Suppressor macrophage treated with lipopolysaccharide for 4 hours (primary cell): ENCODE measurements at regions not wholly inside any gene's neighbourhood (a gene's known extent, or its start where the extent isn't known, plus 50 kb on each side); places are given as distances from the start of the nearest gene placed in this dataset.
"Not testable (repeated sequence)": the region's sequence is repeated elsewhere in the genome, so short reads cannot be mapped to it uniquely, and the experiment has no call there.

ENCODE experiments used
- DNase-seq: peaks from one replicate; pipeline ENCODE4 v3.0.0-alpha.2; 2020

- not testable (repeated sequence) for DNase-seq
Observed at GRCh38 chr19:28116379-28116778, 1096.6 kb downstream of the UQCRFS1 start.

DNA sequence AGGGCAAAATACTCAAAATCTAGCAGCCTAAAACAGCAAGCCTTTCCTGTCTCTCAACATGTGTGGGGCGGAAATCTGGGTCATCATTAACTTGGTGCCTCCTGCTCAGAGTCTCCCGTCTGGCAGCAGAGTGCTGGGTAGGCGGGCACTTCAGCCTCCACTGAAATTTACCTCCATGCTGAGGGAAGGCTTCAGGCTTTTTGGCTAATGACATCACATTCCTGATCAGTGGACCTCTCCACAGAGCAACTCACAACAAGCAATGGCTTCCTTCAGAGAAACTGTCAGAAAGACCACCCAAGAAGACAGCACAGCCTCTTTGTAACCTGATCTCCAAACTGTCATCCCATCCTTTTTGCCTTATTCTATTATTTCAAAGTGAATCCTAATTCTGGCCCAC, 1109.0 kb downstream of the UQCRFS1 start:
- no peak for DNase-seq

DNA sequence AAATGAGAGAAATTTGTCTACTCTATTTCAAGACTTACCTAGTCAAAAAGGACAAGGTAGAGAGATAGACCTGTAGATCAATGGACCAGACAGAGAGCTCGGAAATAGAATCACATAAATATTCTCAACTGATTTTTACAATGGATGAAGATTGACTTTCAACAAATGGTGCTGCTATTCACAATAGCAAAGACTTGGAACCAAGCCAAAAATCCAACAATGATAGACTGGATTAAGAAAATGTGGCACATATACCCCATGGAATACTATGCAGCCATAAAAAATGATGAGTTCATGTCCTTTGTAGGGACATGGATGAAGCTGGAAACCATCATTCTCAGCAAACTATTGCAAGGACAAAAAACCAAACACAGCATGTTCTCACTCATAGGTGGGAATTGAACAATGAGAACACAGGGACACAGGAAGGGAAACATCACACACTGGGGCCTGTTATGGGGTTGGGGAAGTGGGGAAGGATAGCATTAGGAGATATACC, 1128.2 kb downstream of the UQCRFS1 start:
- DNase-seq: not testable (repeated sequence)

GRCh38 chr19:28076628-28077027, 1136.3 kb downstream of the UQCRFS1 start:
- no peak for DNase-seq

GRCh38 chr19:28075229-28075628, 1137.7 kb downstream of the UQCRFS1 start:
- no peak for DNase-seq

DNA sequence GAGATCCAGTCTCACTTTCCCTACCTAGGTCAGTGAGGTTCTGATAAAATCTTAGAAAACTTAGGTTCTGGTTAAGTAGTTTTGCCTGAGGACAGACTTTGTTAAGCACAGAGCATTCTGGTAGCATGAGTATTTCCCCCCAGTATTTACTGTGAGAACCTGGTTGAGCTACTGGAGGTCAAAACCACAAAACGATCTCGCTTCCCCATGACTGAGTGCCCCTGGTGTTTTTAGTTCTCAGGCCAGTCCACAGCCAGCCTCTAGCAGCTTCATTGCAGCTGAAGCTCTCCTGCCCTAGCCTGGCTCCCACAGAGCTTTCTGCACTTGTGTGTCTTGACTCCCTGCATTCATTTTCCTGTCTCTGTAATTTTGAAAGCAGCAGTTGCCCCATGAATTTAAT, 1138.2 kb downstream of the UQCRFS1 start:
- DNase-seq: no peak

DNA sequence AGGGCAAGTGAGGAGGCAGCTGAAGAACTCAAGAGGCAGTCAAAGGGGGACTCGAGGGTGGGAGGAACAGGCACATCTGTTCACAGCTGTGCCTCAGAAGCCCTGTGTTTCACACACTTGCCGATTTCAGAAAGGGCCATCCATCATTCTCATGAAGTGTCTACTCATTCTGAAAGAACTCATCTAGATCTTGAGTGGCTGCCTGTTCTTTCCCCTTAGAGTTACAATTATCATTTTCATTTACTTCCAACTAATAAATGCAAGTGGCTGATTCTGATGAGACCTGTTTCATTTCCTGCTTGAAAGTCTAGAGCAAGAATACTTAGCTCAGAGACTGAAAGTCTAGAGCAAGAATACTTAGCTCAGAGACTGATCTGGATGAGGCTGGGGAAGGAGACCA, 1145.1 kb downstream of the UQCRFS1 start:
- no peak for DNase-seq

GRCh38 chr19:28066988-28067387, 1146.0 kb downstream of the UQCRFS1 start:
- no peak for DNase-seq

- no peak for DNase-seq
Observed at GRCh38 chr19:28066161-28066560, 1146.8 kb downstream of the UQCRFS1 start.

DNA sequence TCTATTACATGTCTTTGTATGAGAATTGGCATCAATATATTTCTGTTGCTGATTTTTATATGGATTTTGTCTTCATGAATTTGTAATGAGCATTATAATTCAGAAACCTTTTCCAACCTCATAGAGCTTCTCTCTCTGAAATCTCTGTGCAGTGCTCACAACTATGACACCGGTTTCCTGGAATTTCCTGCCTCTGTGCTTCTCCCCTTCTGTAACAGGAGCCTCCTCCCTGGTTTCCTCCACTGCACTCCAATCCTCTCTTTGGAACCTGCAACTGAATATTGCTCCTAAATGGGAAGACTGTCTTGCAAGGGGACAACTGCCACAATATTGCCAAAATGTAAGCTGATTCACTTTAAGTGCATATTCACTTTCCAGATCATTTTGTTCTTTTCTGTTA, 1147.9 kb downstream of the UQCRFS1 start:
- DNase-seq: no peak

DNA sequence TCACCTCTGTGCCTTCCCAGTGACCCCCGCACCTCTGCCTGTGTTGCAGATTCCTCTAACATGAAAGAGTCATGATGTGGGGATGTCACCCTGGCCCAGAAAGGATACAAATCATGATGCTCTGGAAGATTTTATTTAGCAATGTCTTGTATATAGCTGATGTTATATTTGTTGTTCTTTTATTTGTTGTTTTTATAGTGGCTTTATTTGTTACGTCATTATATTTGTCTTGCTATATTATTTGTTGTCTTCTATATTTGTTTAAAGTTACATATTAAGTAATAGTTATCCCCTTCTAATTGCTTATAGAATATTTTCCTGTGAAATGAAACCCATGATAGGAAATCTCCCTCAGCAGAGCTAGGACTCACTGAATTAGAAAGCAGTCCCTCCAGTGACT, 1149.2 kb downstream of the UQCRFS1 start:
- DNase-seq: no peak

GRCh38 chr19:28061111-28061510, 1151.8 kb downstream of the UQCRFS1 start:
- DNase-seq: no peak

- DNase-seq: not testable (repeated sequence)
Observed at GRCh38 chr19:28057026-28057425, 1155.9 kb downstream of the UQCRFS1 start.

- no peak for DNase-seq
Observed at GRCh38 chr19:28051047-28051446, 1161.9 kb downstream of the UQCRFS1 start.

GRCh38 chr19:28049875-28050274, 1163.1 kb downstream of the UQCRFS1 start:
- DNase-seq: no peak

GRCh38 chr19:28046932-28047331, 1166.0 kb downstream of the UQCRFS1 start:
- DNase-seq: no peak

DNA sequence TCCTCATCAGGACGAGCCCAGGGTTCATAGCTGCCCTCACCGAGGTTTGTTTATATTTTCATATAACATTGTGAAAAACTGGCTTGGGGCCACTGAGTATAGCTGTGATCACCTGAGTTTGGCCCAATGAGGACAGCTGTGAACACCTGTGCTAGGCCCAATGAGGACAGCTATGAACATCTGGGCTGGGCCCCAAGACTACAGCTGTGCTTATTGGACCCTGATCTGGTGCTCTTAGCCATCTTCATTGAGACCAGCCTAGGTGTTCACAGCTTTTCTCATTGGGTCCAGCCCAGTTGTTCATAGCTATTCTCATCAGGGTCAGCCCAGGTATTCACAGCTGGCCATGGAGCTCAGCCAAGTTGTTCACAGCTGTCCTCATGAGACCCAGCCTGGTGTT, 1167.3 kb downstream of the UQCRFS1 start:
- DNase-seq: no peak

DNA sequence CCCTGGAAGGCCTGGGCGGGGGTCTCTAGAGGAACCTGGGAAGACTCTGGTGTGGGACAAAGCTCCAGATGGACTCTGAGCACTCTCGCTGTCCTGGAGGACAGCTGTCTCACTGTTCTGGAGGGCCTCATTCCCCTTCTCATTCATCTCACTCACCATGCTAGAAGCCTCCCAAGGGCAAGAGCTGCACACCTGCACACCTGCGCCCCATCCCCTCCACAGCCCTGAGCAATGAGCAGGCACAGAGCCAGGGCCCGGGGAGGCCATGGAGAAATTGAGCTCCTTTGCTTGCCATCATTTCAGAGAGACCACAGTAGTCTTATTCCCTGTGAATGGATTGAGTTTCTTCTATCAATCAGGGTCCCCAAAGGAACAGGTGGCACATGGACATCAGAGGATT, 1168.5 kb downstream of the UQCRFS1 start:
- DNase-seq: no peak

DNA sequence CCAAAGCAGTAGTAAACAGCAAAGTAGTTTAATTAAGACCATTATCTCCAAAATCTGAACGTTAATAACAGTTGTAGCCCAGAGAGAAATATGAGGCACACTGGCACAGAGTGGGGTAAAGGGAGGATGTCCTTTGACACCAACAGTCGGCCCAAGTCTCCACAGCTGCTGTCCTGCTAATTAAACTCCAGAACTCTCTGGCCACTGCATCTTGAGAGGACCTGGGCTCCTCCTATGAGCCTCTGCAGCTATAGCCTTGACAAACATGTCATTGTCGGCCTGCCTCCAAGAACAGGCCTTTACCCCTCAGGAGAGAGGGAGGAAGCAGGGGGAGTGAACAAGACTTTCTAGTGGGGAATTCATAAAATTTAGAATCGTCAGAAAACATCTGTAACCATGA, 1170.4 kb downstream of the UQCRFS1 start:
- DNase-seq: no peak

- no peak for DNase-seq
Observed at GRCh38 chr19:28039677-28040381, 1173.1 kb downstream of the UQCRFS1 start.

DNA sequence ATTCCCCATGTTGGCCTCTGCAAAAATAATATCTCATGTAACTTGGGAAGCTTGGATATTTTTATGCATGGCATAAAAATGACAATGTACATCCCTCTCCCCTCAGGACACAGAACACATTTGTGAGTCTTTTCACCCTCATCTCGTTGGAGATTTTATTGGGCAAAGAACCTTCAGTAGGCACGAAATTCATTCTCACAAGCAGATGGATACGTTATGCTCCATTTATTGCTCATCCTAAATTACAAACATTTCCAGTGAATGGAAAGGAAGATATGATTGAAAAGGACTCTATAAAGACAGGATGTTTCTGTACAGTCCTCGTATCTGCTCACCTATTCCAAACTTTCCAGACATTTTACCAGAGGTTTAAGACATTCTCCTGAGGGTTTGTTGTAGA, 1175.8 kb downstream of the UQCRFS1 start:
- DNase-seq: no peak

DNA sequence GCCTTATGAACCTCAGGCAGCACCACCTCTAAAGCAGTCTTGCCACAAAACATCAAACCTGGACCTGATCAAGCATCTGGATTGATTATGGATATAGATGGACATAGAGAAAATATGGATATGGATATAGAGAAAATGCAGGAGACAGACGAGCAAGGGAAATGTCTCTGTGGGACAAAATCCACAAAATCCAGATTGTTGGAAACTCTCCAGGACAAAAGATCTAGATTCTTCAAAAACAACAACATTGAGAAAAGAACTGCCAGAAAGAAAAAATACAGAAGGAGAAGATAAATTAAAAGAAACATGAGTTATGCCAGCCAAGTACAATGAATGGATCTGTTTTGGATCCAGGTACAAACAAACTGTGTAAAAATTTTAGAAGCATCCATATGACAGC, 1176.5 kb downstream of the UQCRFS1 start:
- no peak for DNase-seq

DNA sequence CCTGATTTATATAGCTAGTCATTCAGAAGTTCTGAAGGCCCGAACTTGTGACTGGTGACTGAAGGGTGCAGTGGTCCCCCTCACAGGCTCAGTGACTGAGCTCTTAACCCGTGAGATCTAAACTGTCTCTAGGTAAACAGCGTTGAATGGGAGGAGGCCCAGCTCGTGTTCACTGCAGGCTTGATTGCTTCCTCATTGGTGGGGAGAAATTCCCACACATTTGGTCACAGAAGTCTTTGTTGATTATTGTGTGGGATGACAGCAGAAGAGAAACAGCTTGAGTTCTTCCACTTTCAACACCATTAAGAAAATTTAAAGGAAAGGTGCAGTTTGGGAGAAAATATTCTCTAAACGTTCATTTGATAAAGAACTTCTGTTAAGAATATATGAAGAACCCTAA, 1178.0 kb downstream of the UQCRFS1 start:
- no peak for DNase-seq

DNA sequence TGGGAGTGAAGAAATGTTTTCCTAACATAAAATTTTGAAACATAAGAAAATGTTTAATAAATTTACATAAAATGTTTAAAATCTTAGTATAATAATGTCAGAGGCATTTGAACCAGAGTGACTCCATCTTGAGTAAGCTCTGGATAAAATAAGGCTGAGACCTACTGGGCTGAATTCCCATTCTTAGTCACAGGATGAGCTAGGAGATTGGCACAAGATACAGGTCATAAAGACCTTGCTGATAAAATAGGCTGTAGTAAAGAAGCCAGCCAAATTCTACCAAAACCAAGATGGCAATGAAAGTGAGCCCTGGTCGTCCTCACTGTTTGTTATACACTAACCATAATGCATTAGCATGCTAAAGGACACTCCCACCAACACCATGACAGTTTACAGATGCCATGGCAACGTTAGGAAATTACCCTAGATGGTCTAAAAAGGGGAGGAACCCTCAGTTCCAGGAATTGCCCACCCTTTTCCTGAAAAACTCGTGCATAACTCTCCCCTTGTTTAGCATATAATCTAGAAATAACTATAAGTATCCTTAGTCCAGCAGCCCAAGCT, 1184.0 kb downstream of the UQCRFS1 start:
- no peak for DNase-seq

DNA sequence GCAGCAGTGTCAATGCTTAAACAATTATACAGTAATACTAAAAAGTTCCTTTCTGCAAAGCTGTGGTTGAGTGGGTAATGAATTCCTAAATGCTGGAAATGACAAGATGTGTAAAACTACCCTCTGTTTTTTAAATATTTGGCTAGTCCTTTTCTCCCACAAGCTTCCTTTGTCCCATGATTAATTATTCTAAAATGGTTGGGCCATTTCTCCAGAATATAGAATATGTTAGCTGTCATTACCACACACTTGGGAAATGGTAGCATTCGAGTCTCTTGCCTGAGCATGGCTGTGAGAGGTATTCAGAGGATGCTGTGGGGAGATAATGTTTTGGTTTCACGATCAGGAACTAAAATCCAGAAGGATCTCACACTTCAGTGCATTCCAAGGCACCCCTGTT, 1185.8 kb downstream of the UQCRFS1 start:
- no peak for DNase-seq
